ENCODE measurements at regions not wholly inside any gene's neighbourhood (a gene's known extent, or its start where the extent isn't known, plus 50 kb on each side); places are given as distances from the start of the nearest gene placed in this dataset.

- TF ChIP-seq, protein P1, sequence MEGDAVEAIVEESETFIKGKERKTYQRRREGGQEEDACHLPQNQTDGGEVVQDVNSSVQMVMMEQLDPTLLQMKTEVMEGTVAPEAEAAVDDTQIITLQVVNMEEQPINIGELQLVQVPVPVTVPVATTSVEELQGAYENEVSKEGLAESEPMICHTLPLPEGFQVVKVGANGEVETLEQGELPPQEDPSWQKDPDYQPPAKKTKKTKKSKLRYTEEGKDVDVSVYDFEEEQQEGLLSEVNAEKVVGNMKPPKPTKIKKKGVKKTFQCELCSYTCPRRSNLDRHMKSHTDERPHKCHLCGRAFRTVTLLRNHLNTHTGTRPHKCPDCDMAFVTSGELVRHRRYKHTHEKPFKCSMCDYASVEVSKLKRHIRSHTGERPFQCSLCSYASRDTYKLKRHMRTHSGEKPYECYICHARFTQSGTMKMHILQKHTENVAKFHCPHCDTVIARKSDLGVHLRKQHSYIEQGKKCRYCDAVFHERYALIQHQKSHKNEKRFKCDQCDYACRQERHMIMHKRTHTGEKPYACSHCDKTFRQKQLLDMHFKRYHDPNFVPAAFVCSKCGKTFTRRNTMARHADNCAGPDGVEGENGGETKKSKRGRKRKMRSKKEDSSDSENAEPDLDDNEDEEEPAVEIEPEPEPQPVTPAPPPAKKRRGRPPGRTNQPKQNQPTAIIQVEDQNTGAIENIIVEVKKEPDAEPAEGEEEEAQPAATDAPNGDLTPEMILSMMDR (IDR thresholded peaks at IDR 0.05) = no peak
- TF ChIP-seq POLR2A (IDR thresholded peaks at IDR 0.05) = no peak
These were observed 92.0 kb upstream of the ASIC2 start for GRCh38 chr17:33385133-33385532.

Measured in esophagus squamous epithelium (tissue), 4 donors.